ENCODE measurements at regions not wholly inside any gene's neighbourhood (a gene's known extent, or its start where the extent isn't known, plus 50 kb on each side); places are given as distances from the start of the nearest gene placed in this dataset.

DNA sequence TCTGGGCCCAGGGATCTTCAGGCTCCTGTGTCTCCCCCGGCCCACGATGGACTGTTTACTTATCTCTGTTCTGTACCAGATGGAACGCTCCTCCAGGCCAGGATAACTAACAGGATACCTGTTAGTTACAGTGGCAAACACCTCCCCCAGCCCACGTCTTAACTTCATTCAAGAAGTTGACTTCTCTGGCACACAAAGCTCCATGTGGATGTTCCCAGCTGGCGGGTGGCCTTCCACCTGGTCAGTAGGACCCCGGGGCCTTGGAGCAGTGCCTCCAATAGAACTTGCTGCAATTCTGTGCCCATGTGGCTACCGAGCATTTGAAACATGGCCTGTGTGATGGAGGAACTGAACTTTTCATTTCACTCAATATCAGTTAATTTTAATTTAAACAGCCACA, 165.1 kb upstream of the GLI2 start:
- TF ChIP-seq POLR2AphosphoS5 (IDR thresholded peaks at IDR 0.05; ENCODE audit: low read depth, low read length), result no peak
- no peak for TF ChIP-seq SIN3A (IDR thresholded peaks at IDR 0.05; ENCODE audit: borderline replicate concordance, insufficient read depth, low read length)
- no peak for TF ChIP-seq TAF1 (IDR thresholded peaks at IDR 0.05; ENCODE audit: borderline replicate concordance, insufficient read depth, low read length)
- TF ChIP-seq REST (IDR thresholded peaks at IDR 0.05; ENCODE audit: insufficient read depth in 1 of 2, low read depth in 2 of 2, low read length in 2 of 2), result no peak
- no peak for TF ChIP-seq FOXP2 (optimal IDR thresholded peaks at IDR 0.05; ENCODE audit: borderline replicate concordance, extremely low read depth, extremely low read length, insufficient read depth)

All from PFSK-1 (cell line).